DND-41 (cell line): ENCODE measurements at regions not wholly inside any gene's neighbourhood (a gene's known extent, or its start where the extent isn't known, plus 50 kb on each side); places are given as distances from the start of the nearest gene placed in this dataset.

Experiments
- EZH2 ChIP-seq: IDR thresholded peaks from 3 replicates; pipeline ENCODE4 v1.6.1; 2012; ENCODE audit warnings: borderline replicate concordance, low read depth, mild to moderate bottlenecking, moderate library complexity, low read length, inconsistent platforms; ENCODE audit not compliant: severe bottlenecking
- TF ChIP-seq, protein P1 (sequence below): IDR thresholded peaks from 2 replicates; pipeline ENCODE4 v1.5.1; 2012; ENCODE audit warnings: borderline replicate concordance, low read length, moderate library complexity, mild to moderate bottlenecking; ENCODE audit not compliant: poor library complexity, severe bottlenecking; ENCODE audit errors: extremely low read depth

DNA sequence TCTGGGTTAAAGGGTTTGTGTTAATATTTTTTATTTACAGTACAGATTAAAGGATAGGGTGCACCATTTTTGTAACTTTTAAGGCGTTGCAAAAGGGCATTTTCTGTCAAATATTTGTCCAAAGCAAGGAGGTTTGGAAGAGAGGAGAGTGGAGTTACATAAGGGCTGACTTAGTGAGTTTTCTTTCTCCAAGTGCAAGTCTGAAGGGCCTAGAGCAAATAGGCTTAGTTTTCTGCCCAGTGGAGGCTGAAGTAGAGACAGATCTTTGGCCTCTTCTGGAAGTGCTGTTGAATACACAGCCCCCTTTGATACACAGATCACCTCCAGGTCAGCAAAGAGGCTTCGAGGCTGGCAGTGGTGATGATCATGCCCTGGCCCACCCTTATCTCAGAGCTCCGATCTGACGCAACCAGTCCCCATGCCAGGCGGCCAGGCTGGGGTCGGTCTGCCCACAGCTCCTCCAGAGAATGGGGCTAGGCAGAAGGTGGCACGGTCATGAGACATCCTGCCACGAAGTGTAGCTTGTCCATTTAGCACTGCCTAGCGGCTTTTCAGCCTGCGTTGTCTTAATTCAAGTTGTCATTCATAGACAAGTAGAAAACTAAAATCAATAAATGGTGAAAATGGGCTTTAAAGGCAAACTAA, 79.5 kb upstream of the IRX3 start:
- TF ChIP-seq, protein P1, sequence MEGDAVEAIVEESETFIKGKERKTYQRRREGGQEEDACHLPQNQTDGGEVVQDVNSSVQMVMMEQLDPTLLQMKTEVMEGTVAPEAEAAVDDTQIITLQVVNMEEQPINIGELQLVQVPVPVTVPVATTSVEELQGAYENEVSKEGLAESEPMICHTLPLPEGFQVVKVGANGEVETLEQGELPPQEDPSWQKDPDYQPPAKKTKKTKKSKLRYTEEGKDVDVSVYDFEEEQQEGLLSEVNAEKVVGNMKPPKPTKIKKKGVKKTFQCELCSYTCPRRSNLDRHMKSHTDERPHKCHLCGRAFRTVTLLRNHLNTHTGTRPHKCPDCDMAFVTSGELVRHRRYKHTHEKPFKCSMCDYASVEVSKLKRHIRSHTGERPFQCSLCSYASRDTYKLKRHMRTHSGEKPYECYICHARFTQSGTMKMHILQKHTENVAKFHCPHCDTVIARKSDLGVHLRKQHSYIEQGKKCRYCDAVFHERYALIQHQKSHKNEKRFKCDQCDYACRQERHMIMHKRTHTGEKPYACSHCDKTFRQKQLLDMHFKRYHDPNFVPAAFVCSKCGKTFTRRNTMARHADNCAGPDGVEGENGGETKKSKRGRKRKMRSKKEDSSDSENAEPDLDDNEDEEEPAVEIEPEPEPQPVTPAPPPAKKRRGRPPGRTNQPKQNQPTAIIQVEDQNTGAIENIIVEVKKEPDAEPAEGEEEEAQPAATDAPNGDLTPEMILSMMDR = no peak
- TF ChIP-seq EZH2 = no peak
